Esophagus muscularis mucosa (tissue), 3 donors: ENCODE measurements at regions not wholly inside any gene's neighbourhood (a gene's known extent, or its start where the extent isn't known, plus 50 kb on each side); places are given as distances from the start of the nearest gene placed in this dataset.

Experiments
- CTCF ChIP-seq, 3 experiments: fragments of 200-600 bp in 2 of 3; fragments of 450-650 bp in 1 of 3; sonication (generic) in 2 of 3; IDR thresholded peaks; one replicate each; pipeline ENCODE4 v1.5.1; 2017 to 2019; ENCODE audit warnings: antibody characterized with exemption in 3 of 3, mild to moderate bottlenecking in 2 of 3, moderate library complexity in 1 of 3
- POLR2A ChIP-seq: fragments of 450-650 bp; IDR thresholded peaks from one replicate; pipeline ENCODE4 v1.6.1; 2017; ENCODE audit warnings: antibody characterized with exemption, moderate library complexity, mild to moderate bottlenecking, low read depth

DNA sequence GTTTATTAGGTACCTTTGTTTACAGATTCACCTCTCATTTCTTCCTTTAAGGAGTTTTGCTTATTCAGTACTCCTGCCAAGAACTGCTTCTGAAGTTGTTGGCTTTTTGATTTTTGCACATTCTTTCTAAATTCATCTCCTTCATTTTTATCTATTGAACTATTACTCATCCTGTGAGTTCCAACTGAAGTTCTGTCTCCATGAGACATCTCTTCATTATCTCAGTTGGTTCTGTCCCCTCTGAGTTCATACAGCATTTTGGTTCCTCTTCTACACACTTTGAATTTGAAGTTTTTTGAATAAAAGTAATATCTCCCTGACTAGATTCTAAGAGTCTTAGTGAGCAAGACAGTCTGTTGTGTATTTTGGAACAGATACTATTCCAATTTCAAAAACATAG lies 299.7 kb downstream of the OTOL1 start:
- TF ChIP-seq POLR2A (no peak), CTCF (IDR thresholded peaks at IDR 0.05) (no peak)
